H9 (cell line): ENCODE measurements at regions not wholly inside any gene's neighbourhood (a gene's known extent, or its start where the extent isn't known, plus 50 kb on each side); places are given as distances from the start of the nearest gene placed in this dataset.

ENCODE experiments used
- DNase-seq: peaks from one replicate; pipeline ENCODE4 v3.0.0-alpha.2; 2017
- H2AFZ ChIP-seq: one replicate; pipeline ENCODE4 v1.6.1; 2013; ENCODE audit warnings: mild to moderate bottlenecking, low read length, control low read depth, moderate library complexity
- H2AK5ac ChIP-seq: 2 replicates; pipeline ENCODE4 v1.6.1; 2013; ENCODE audit warnings: low read length, control low read depth, mixed read lengths; ENCODE audit not compliant: insufficient read length
- H2BK120ac ChIP-seq: one replicate; pipeline ENCODE4 v1.6.1; 2013; ENCODE audit warnings: low read depth, mild to moderate bottlenecking, low read length, control low read depth, inconsistent platforms; ENCODE audit not compliant: poor library complexity, severe bottlenecking
- H2BK12ac ChIP-seq: 2 replicates; pipeline ENCODE4 v1.6.1; 2013; ENCODE audit warnings: low read length, control low read depth, mixed read lengths, low read depth; ENCODE audit not compliant: insufficient read length
- H2BK15ac ChIP-seq: 2 replicates; pipeline ENCODE4 v1.6.1; 2013; ENCODE audit warnings: low read depth, low read length, control low read depth
- H2BK20ac ChIP-seq: one replicate; pipeline ENCODE4 v1.6.1; 2013; ENCODE audit warnings: low read depth, mild to moderate bottlenecking, low read length, control low read depth, inconsistent platforms; ENCODE audit not compliant: poor library complexity, severe bottlenecking
- H2BK5ac ChIP-seq: 2 replicates; pipeline ENCODE4 v1.6.1; 2013; ENCODE audit warnings: low read length, control low read depth, mixed read lengths; ENCODE audit not compliant: insufficient read length
- H3K14ac ChIP-seq: 2 replicates; pipeline ENCODE4 v1.6.1; 2013; ENCODE audit warnings: low read length, control low read depth; ENCODE audit not compliant: insufficient read depth
- H3K18ac ChIP-seq: 2 replicates; pipeline ENCODE4 v1.6.1; 2013; ENCODE audit warnings: low read depth, mild to moderate bottlenecking, mixed read lengths, low read length, control low read depth; ENCODE audit not compliant: insufficient read length
- H3K23ac ChIP-seq: 2 replicates; pipeline ENCODE4 v1.6.1; 2013; ENCODE audit warnings: low read length, control low read depth, mixed read lengths, low read depth; ENCODE audit not compliant: insufficient read length
- H3K23me2 ChIP-seq: 2 replicates; pipeline ENCODE4 v1.6.1; 2013; ENCODE audit warnings: low read depth, mild to moderate bottlenecking, mixed read lengths, low read length, control low read depth; ENCODE audit not compliant: insufficient read length, poor library complexity, severe bottlenecking
- H3K27ac ChIP-seq: 2 replicates; pipeline ENCODE4 v1.5.1; 2013; ENCODE audit warnings: low read length, control low read depth, mixed read lengths, low read depth; ENCODE audit not compliant: insufficient read length
- H3K27me3 ChIP-seq: 2 replicates; pipeline ENCODE4 v1.6.1; 2013; ENCODE audit warnings: low read length, control low read depth, inconsistent platforms; ENCODE audit not compliant: insufficient read depth
- H3K4ac ChIP-seq: 2 replicates; pipeline ENCODE4 v1.6.1; 2013; ENCODE audit warnings: low read depth, mild to moderate bottlenecking, control low read depth, inconsistent platforms, low read length, moderate library complexity
- H3K4me1 ChIP-seq: 2 replicates; pipeline ENCODE4 v1.6.1; 2013; ENCODE audit warnings: low read length, control low read depth, inconsistent platforms; ENCODE audit not compliant: insufficient read depth
- H3K4me2 ChIP-seq: 2 replicates; pipeline ENCODE4 v1.6.1; 2013; ENCODE audit warnings: low read length, control low read depth, mixed read lengths; ENCODE audit not compliant: insufficient read length, insufficient read depth
- H3K56ac ChIP-seq: 2 replicates; pipeline ENCODE4 v1.6.1; 2013; ENCODE audit warnings: low read depth, mild to moderate bottlenecking, mixed read lengths, low read length, control low read depth; ENCODE audit not compliant: insufficient read length
- H3K79me1 ChIP-seq: 2 replicates; pipeline ENCODE4 v1.6.1; 2013; ENCODE audit warnings: low read depth, mild to moderate bottlenecking, moderate library complexity, low read length, control low read depth, inconsistent platforms; ENCODE audit not compliant: insufficient read depth, poor library complexity, severe bottlenecking
- H3K79me2 ChIP-seq: 2 replicates; pipeline ENCODE4 v1.6.1; 2013; ENCODE audit warnings: low read length, control low read depth, inconsistent platforms; ENCODE audit not compliant: insufficient read depth
- H3K9ac ChIP-seq: 2 replicates; pipeline ENCODE4 v1.6.1; 2013; ENCODE audit warnings: low read length, control low read depth, mixed read lengths; ENCODE audit not compliant: insufficient read length; ENCODE audit errors: extremely low read depth
- H3K9me3 ChIP-seq: one replicate; pipeline ENCODE4 v1.6.1; 2013; ENCODE audit warnings: low read depth, low read length, inconsistent platforms; ENCODE audit not compliant: control insufficient read depth
- H3T11ph ChIP-seq: one replicate; pipeline ENCODE4 v1.6.1; 2013; ENCODE audit warnings: mild to moderate bottlenecking, low read length, control low read depth, inconsistent platforms
- H4K20me1 ChIP-seq: one replicate; pipeline ENCODE4 v1.6.1; 2013; ENCODE audit not compliant: control insufficient read depth, insufficient read length, insufficient read depth
- H4K5ac ChIP-seq: 2 replicates; pipeline ENCODE4 v1.6.1; 2013; ENCODE audit warnings: low read depth, mild to moderate bottlenecking, mixed read lengths, low read length, control low read depth; ENCODE audit not compliant: insufficient read length
- H4K8ac ChIP-seq: replicated peaks from 2 replicates; pipeline ENCODE4 v1.6.1; 2013; ENCODE audit warnings: low read length, control low read depth, mixed read lengths, low read depth; ENCODE audit not compliant: insufficient read length
- H4K91ac ChIP-seq: 2 replicates; pipeline ENCODE4 v1.6.1; 2013; ENCODE audit warnings: low read depth, mild to moderate bottlenecking, moderate library complexity, mixed read lengths, low read length, control low read depth; ENCODE audit not compliant: insufficient read length
- H3K27ac Mint-ChIP-seq, 3 experiments: 2 replicates in 2 of 3; 3 replicates in 1 of 3; pipeline ENCODE4 v1.8.0; 2020 to 2021; ENCODE audit warnings: mixed read lengths in 3 of 3, mild to moderate bottlenecking in 1 of 3, moderate library complexity in 1 of 3
- H3K27me3 Mint-ChIP-seq: 2 replicates; pipeline ENCODE4 v1.8.0; 2021; ENCODE audit warnings: low read depth, mild to moderate bottlenecking, moderate library complexity, mixed read lengths
- H3K36me3 Mint-ChIP-seq, 3 experiments: 2 replicates in 2 of 3; 3 replicates in 1 of 3; pipeline ENCODE4 v1.8.0; 2020 to 2021; ENCODE audit warnings: low read depth in 3 of 3, mixed read lengths in 3 of 3; ENCODE audit not compliant: insufficient read depth in 1 of 3
- H3K4me1 Mint-ChIP-seq, 2 experiments: 2 replicates each; pipeline ENCODE4 v1.8.0; 2020; ENCODE audit warnings: mixed read lengths in 2 of 2
- H3K4me3 Mint-ChIP-seq, 2 experiments: 2 replicates in 1 of 2; 3 replicates in 1 of 2; pipeline ENCODE4 v1.8.0; 2020 to 2021; ENCODE audit warnings: mild to moderate bottlenecking in 2 of 2, mixed read lengths in 2 of 2, moderate library complexity in 1 of 2
- H3K9me3 Mint-ChIP-seq, 2 experiments: 2 replicates in 1 of 2; 3 replicates in 1 of 2; pipeline ENCODE4 v1.8.0; 2020; ENCODE audit warnings: mild to moderate bottlenecking in 2 of 2, mixed read lengths in 2 of 2, moderate library complexity in 1 of 2
- CTCF ChIP-seq: fragments of 200-600 bp; sonication (generic); conservative IDR thresholded peaks from 3 replicates; pipeline ENCODE4 v1.8.0; 2021; ENCODE audit warnings: antibody characterized with exemption, mild to moderate bottlenecking
- WGBS: extraction: QIAGEN DNeasy Blood & Tissue Kit; methylation state at CpG from one replicate; pipeline ENCODE4 v1.1.7; 2013; ENCODE audit warnings: missing lambda C conversion rate, low lambda C conversion rate, mixed read lengths; ENCODE audit not compliant: insufficient read length; ENCODE audit errors: extremely low coverage; 5-methylcytosine and 5-hydroxymethylcytosine counted together

DNA sequence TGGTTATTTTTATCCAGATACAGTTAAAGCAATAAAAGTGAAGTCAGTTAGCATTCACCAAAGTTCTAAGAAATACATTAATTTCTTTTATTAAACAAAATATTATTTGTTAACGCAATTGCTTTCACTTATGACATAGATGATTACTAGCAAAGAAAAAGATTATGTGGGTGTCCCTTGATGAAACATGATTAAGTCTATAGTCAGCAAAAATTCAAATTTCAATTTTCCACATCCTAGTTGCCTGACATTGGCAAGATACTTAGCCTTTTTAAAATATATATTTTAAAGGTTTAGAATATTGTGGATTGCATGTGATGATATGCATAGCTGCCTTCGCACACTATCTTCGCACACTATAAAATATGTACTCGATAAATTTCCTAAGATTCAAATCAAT lies 1780.5 kb upstream of the MIR17HG start:
- no peaks in the 10 kb centered on the region for H3K23me2 ChIP-seq
- no peaks in the 10 kb centered on the region for H3K79me1 ChIP-seq
- Mint-ChIP-seq H3K27ac (no peak overlapping the region), H3K36me3 (peaks cover 7 to 17% (median 7%) of the 10 kb centered on the region in 3 experiments), H3K27me3 (no peaks in the 10 kb centered on the region), H3K4me3 (no peak overlapping the region), H3K9me3 (peaks cover 17 to 19% of the 10 kb centered on the region in 2 experiments), H3K4me1 (no peaks in the 10 kb centered on the region)
- no peak overlapping the region for H3K9ac ChIP-seq
- H3T11ph ChIP-seq, result no peak overlapping the region
- WGBS, result no CpG with 5 or more reads among the region's 4 CpGs
- no peak overlapping the region for H2BK15ac ChIP-seq
- H2BK20ac ChIP-seq, result no peak overlapping the region
- H3K79me2 ChIP-seq, result no peaks in the 10 kb centered on the region
- H2BK5ac ChIP-seq, result no peak overlapping the region
- DNase-seq, result no peak
- H3K27ac ChIP-seq, result no peak overlapping the region
- no peak overlapping the region for H4K91ac ChIP-seq
- no peak overlapping the region for H2BK12ac ChIP-seq
- no peak overlapping the region for H3K14ac ChIP-seq
- no peaks in the 10 kb centered on the region for H4K20me1 ChIP-seq
- H4K8ac ChIP-seq, result no peak overlapping the region
- no peak overlapping the region for H2AFZ ChIP-seq
- no peak overlapping the region for H2BK120ac ChIP-seq
- no peak overlapping the region for H3K23ac ChIP-seq
- no peak overlapping the region for H3K56ac ChIP-seq
- H4K5ac ChIP-seq, result no peak overlapping the region
- no peaks in the 10 kb centered on the region for H3K4me1 ChIP-seq
- no peak for TF ChIP-seq CTCF
- no peak overlapping the region for H2AK5ac ChIP-seq
- no peak overlapping the region for H3K4ac ChIP-seq
- H3K4me2 ChIP-seq, result no peak overlapping the region
- H3K18ac ChIP-seq, result no peak overlapping the region
- H3K9me3 ChIP-seq, result no peaks in the 10 kb centered on the region
- H3K27me3 ChIP-seq, result no peaks in the 10 kb centered on the region
